ENCODE measurements at regions not wholly inside any gene's neighbourhood (a gene's known extent, or its start where the extent isn't known, plus 50 kb on each side); places are given as distances from the start of the nearest gene placed in this dataset.

GRCh38 chr7:11895337-11895736, 63.3 kb upstream of the THSD7A start:
- DNase-seq, result no peak

DNA sequence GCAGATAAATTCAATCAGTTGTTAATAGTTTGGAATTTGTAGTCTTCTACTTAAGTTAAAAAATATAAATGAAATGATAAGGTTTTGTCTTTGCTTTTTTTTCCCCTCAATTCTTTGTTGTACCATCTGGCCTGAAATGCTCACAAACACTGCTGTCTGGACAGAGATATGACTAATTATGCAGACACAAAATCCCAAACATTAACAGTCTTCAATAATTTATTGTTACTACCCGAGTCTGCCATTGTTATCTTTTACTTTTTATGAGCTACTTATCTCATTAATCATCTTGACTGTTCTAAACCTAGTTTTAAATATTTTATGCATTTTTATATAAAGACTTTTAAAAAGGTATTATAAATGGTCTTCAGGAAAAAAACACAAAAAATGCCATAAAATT, 64.7 kb upstream of the THSD7A start:
- DNase-seq, result no peak

GRCh38 chr7:11899247-11899646, 67.2 kb upstream of the THSD7A start:
- no peak for DNase-seq

DNA sequence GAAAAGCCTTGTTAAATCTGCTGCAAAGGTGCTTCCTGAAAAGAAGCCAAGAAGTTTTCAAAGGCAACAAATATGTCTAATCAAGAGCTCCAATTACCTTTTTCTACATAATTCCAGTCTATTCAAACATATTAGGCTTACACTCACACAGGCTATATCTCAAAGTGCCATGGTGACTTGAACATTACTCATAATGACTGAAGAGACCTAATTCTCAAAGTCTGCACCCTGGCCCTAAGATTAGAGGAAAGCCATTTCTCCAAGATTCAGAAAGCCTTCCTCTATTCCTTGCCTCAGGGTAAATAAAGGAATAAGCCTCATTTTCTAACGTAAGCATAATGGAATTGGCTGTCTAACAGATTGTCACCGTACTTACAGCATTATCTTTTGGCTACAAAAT, 78.3 kb upstream of the THSD7A start:
- DNase-seq, result no peak

DNA sequence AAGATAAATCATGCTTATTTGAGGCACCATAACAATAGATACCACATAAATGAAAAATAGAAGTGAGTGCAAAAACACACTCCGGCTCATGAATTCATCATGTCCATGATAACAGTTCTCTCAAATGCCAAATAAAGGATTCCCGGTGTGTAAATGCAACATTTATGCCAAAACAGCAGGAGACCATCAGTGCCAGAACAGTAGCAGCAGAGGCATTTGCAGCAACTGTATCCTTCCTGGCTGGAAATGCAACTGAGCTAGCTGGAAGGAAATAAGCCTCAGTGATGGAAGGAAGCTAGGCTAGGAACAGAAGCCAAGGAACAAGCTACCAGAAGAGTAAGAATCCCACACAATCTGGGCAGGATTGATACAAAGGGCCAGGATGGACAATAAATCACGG, 79.9 kb upstream of the THSD7A start:
- no peak for DNase-seq

DNA sequence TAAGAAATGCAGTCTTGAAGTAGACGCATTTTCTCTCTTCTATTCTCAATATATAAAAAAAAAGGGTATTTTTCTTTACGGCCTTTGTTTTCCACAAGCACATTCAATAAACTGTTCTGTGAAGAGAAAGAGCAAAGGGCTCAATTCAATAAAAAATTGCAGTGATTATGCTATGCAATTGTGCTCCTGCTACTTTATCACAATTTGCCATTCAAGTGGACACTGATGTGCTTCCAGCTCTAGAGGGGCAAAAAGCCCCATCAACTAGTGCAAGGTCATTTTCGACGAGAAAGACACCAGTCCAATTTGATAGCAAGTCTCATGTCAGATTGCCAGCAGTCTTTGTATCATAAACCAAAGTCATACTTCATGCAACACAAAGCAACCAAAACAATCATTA, 82.6 kb upstream of the THSD7A start:
- no peak for DNase-seq

DNA sequence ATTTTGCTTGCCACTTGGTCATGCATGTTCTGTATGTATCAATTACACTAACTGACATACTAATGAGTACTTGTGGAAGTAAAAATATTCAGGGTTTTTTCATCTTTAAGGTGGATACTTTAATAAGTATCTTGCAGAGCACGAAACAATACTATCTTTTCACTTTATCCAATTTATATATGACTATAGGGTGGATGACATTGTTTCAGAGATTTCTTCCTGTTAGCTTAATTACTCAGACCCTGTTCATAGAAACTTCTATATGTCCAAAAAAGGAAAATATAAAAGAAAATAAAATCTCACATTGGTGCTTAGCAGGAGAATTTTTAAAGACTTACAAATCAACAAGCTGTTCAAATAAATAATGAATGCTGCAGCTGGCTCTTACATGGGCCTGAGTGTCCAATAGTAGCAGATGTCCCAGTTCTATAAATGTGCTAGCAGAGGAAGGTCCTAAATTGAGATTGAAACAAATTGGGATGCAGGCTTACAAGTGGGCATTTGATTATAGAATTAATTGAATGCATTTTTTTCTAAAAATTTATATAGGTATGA, 91.5 kb upstream of the THSD7A start:
- DNase-seq, result no peak

- DNase-seq, result no peak
Observed at GRCh38 chr7:11931307-11931706, 99.3 kb upstream of the THSD7A start.

DNA sequence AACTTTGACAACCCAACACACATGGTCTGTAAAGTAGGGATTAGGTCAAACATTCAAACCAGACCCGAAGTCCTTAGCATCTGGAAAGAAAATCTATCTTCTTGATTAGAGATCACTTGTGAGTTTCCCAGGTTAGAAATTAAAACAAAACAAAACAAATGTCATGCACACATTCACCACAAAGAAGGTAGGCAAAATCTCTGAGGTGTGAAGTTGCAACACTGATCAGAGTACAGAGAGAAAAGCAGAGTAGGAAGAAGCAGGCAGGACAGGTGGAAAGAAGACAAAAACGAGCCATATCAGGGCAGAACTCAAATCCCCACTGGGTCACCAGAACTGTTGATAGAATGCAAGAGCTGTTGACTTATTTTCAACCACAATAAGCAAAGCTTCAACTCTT, 102.8 kb upstream of the THSD7A start:
- DNase-seq, result no peak

DNA sequence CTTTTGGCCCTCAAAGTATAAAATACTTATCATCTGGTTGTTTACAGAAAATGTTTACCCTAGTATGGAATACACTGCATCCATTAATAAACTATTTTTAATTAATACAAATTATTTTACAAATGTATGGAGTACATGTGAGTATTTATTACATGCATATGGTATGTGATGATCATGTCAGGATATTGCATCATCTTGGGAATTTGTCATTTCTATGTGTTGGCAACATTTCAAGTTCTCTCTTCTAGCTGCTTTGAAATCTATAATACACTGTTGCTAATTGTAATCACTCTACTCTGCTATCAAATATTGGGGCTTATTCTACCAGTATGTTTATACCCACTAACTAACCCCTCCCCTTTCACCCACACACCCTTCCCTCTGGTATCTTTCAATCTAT, 103.9 kb upstream of the THSD7A start:
- DNase-seq, result no peak

DNA sequence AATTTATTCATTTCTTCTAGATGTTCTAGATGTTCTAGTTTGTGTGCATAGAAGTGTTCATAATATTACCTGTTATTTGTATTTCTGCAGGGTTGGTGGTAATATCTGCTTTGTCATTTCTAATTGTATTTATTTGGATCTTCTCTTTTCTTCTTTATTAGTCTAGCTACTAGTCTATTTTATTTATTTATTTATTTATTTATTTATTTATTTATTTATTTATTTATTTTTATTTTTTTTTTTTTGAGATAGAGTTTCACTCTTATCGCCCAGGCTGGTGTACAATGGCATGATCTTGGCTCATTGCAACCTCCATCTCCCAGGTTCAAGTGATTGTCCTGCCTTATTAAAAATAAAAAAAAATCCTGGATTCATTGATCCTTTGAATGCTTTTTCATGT, 114.8 kb upstream of the THSD7A start:
- DNase-seq, result no peak

DNA sequence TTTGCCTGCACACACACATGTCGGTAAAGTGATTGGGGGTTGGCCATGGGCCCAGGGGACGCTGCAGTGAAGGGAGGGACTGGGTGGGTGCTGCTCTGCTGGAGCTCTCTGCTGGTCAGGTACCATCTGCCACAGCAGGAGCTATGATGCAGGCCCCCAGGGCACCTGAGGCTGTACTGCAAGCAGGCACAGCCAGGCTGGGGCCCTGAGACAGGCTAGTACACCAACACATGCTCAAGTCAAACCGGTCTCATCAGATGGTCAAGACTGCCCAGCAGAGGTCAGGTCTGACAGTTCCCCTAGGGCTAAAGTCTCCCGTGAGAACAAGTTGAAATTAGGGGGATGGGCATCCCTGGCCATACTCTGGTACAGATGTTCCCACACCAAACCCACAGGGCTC, 118.3 kb upstream of the THSD7A start:
- DNase-seq, result no peak

- no peak for DNase-seq
Observed at GRCh38 chr7:11950942-11951341, 118.9 kb upstream of the THSD7A start.

GRCh38 chr7:11951909-11952308, 119.9 kb upstream of the THSD7A start:
- no peak for DNase-seq

GRCh38 chr7:11952972-11953371, 121.0 kb upstream of the THSD7A start:
- DNase-seq, result no peak

- DNase-seq, result no peak
Observed at GRCh38 chr7:11956991-11957390, 125.0 kb upstream of the THSD7A start.

DNA sequence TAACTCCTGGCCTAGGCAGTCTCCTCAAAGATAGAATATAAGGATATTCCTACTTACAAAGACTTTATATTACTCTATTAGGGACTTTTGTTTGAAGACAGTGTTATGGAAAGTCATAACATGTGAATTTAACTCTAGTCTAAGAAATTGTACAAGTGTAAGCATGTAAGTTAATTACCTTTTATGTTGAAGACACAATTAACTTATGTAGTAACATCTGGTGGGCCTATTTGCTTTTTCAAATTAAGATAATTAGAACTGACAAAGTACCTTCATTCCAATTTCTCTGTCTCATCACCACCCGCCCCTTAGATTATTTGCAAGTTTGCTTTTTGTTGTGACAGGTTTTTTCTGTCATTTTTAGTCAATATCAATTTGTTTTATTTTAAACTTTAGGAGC, 126.0 kb upstream of the THSD7A start:
- no peak for DNase-seq

DNA sequence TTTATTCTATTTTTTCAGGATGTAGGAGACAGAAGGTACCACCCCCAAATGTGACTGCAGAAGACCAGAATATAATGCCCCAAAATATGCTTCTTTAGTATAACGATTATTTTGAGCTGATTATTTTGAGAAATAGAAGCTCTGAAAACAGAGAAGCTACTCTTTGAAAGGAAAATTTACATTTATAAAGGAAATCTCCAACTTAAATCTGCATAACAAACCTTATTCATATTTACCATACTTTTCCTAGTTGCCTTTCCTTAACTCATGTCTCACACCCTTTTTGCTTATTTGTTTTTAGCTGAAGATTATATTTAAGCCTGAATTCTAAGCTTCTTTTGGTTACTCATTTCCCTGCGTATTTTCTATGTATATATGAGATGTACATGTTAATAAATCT, 127.1 kb upstream of the THSD7A start:
- no peak for DNase-seq

DNA sequence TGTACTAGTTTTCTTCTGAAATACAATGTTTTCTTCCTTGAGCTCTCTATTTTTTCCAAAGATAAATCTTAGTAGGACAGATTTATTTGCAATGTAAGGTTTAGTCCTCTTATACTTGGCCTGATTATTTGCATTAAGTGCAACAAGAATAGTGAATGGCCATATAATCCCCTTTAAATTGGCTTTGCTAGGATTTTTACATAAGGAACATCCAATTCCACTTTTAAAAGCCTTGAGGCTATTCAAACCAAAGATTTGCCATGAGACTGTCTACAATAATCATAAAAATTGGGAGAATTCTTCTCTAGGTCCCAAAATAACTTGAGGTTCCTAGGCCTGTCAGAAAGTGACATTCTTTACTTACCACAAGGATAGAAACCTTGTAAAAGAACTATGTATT, 128.6 kb upstream of the THSD7A start:
- no peak for DNase-seq

DNA sequence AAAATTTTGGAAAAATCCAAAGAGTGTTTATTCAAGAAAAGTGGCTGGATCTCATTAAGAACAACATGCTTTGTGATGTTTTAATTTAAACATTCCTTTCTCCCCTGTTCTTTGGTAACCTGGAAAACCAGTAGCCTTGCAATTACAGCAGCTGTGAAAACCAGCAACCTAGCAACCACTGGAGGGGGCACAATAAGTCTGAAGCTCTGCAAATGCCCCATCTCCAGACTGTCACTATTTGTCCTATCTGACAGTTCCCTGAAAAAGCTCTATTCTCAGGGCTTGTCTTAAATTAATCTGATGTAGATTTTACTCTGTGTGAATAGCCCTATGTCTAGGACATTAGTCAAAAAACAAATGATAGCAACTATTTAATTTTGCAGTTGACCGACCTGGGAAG, 137.6 kb upstream of the THSD7A start:
- no peak for DNase-seq

DNA sequence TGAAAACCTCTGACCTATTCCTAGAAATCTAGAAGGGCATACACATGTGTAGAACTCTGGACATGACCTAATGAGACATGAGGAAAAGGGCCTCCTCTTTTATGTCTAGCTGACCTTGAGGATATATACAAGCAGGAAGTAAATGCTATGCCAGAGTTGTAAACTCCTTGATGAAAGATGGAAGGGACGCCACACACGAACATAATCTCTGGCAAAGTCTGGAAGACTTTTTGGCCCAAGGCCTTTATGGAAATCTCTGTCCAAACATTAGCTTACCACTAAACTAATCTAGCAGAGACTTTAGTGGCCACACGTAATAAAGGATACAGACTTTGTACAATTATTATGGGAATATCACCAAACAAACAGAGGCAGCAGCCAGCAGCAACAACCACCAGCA, 138.1 kb upstream of the THSD7A start:
- DNase-seq, result no peak

DNA sequence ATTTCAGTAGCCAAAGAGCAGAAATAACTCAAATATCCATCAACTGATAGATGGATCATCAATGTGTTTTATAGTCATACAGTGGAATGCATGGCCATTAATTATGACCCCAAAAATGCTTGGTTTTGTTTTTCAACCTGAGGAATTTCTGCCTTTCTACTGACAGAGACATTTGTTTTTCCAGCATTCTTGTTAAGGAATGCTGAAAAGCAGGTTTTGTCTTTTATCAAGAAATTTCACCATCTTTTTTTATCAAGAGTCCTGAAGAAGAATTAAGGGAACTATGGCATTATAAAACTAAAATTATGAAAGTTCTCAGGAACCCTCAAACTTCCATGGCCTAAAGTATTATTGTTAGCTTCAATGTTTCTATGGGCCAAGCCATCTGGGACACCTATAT, 153.4 kb upstream of the THSD7A start:
- no peak for DNase-seq

DNA sequence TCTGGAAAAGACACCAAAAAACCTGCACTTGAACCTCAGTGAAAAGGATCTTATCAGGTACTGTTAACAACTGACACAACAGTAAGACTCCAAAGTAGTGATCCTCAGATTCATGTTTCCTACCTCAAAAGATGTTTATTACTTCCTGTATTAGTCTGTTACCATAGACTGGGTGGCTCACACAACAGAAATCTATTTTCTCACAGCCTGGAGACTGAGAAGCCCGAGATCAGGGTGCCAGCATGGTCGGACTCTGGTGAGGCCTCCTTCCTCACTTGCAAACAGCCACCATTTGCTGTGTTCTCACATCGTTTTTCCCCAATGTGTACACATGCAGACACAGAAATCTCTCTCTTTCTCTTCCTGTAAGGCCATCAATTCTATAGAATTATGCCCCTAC, 154.0 kb upstream of the THSD7A start:
- no peak for DNase-seq

GRCh38 chr7:11988186-11988585, 156.2 kb upstream of the THSD7A start:
- no peak for DNase-seq

DNA sequence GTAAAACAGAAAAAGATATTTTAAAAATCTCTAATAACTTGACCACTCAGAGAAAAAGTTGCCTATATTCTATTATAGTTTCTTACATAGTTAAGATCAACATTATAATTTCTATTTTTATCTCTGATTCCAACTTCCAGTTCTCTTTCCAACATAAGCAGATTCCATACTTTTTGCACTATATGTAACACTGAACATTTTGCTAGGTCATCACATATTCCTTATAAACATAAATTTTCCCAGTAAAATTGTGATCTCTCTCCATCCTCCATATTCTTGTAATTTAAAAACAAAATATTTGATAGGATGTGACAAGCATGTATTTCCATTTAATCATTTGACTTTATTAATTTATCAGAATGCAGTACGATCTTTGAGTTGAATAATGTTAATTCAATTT, 170.4 kb upstream of the THSD7A start:
- no peak for DNase-seq
